Gastrocnemius medialis (tissue), 4 donors: ENCODE measurements at regions not wholly inside any gene's neighbourhood (a gene's known extent, or its start where the extent isn't known, plus 50 kb on each side); places are given as distances from the start of the nearest gene placed in this dataset.

ENCODE experiments used
- ATAC-seq, 2 donors: fragments of 150-250 bp; one replicate each; pipeline ENCODE4 v1.9.1; 2016
- DNase-seq, 2 donors: peaks; one replicate each; pipeline ENCODE4 v3.0.0-alpha.2; 2019
- H3K27ac ChIP-seq, 4 donors: fragments of 200-600 bp; sonication (generic); 1 replicate in 1 of 4; 2 replicates in 3 of 4; pipeline ENCODE4 v1.5.1; 2016 to 2018; ENCODE audit warnings: mild to moderate bottlenecking in 2 of 4, moderate library complexity in 1 of 4
- H3K27me3 ChIP-seq, 3 donors: fragments of 200-600 bp; sonication (generic) in 2 of 3; 1 replicate in 1 of 3; 2 replicates in 2 of 3; pipeline versions ENCODE4 v1.5.1 to v1.6.0; 2016 to 2019; ENCODE audit warnings: mild to moderate bottlenecking in 1 of 3, moderate library complexity in 1 of 3
- H3K36me3 ChIP-seq, 2 donors: fragments of 200-600 bp; sonication (generic) in 1 of 2; one replicate each; pipeline ENCODE4 v1.5.1; 2017 to 2018
- H3K4me1 ChIP-seq, 2 donors: fragments of 200-600 bp; sonication (generic) in 1 of 2; one replicate each; pipeline ENCODE4 v1.5.1; 2016 to 2017; ENCODE audit warnings: mild to moderate bottlenecking in 2 of 2
- H3K4me3 ChIP-seq, 4 donors: fragments of 200-600 bp; sonication (generic) in 3 of 4; 1 replicate in 1 of 4; 2 replicates in 3 of 4; pipeline ENCODE4 v1.5.1; 2016 to 2019; ENCODE audit warnings: mild to moderate bottlenecking in 2 of 4
- H3K9me3 ChIP-seq, 3 donors: fragments of 200-600 bp; sonication (generic) in 2 of 3; 1 replicate in 1 of 3; 2 replicates in 2 of 3; pipeline ENCODE4 v1.5.1; 2016 to 2019
- CTCF ChIP-seq, 5 experiments: fragments of 450-650 bp in 3 of 5; fragments of 200-600 bp in 2 of 5; sonication (generic) in 2 of 5; IDR thresholded peaks in 4 of 5; conservative IDR thresholded peaks in 1 of 5; 1 replicate in 4 of 5; 2 replicates in 1 of 5; pipeline ENCODE4 v1.5.1; 2016 to 2019; ENCODE audit warnings: antibody characterized with exemption in 5 of 5, mild to moderate bottlenecking in 3 of 5, moderate library complexity in 3 of 5
- POLR2A ChIP-seq, 2 donors: fragments of 450-650 bp; IDR thresholded peaks; one replicate each; pipeline ENCODE4 v1.6.1; 2017; ENCODE audit warnings: antibody characterized with exemption in 2 of 2, mild to moderate bottlenecking in 2 of 2, moderate library complexity in 2 of 2
- in situ Hi-C, 4 donors: fragments of 200-750 bp; cut with MboI; loops; one replicate each; pipeline versions ENCODE4 v1.15.0 to v1.8.0; 2017; ENCODE audit warnings: low sequenced_read_pairs in 4 of 4
- intact Hi-C: fragments of 100-400 bp; cut with DNase I; formaldehyde crosslinking; loops from one replicate; pipeline ENCODE4 v1.15.1; 2023; ENCODE audit warnings: low total_unique reads

GRCh38 chr20:22257912-22258311 lies 326.5 kb downstream of the FOXA2 start:
- Histone ChIP-seq H3K4me3 (no peak overlapping the region), H3K4me1 (no peaks in the 10 kb centered on the region), H3K27ac (no peak overlapping the region), H3K36me3 (no peaks in the 10 kb centered on the region), H3K9me3 (no peaks in the 10 kb centered on the region), H3K27me3 (no peaks in the 10 kb centered on the region)
- in situ Hi-C loops: loop anchor here in 1 of 4 donors (10.0 kb wide), 1 partner anchor 47 kb away; no protein-coding TSS in a partner anchor
- TF ChIP-seq POLR2A (IDR thresholded peaks at IDR 0.05): no peak
- TF ChIP-seq CTCF (IDR thresholded peaks at IDR 0.05 in 4 of 5, conservative IDR thresholded peaks at IDR 0.05 in 1 of 5): no peak
- no peak for ATAC-seq
- intact Hi-C loops: no loop called here
- DNase-seq: no peak

GRCh38 chr20:22248051-22248667 lies 336.2 kb downstream of the FOXA2 start:
- H3K4me1 ChIP-seq: no peaks in the 10 kb centered on the region
- intact Hi-C loops (loop anchor here (5.0 kb wide), 1 partner anchor 531 kb away; no protein-coding TSS in a partner anchor), in situ Hi-C loops (loop anchor here in 1 of 4 donors (10.0 to 25.0 kb wide), 2 partner anchors 63 to 136 kb away; no protein-coding TSS in a partner anchor)
- H3K9me3 ChIP-seq: no peaks in the 10 kb centered on the region
- H3K36me3 ChIP-seq: no peaks in the 10 kb centered on the region
- H3K4me3 ChIP-seq: no peak overlapping the region
- DNase-seq (no peak), ATAC-seq (no peak)
- TF ChIP-seq POLR2A (IDR thresholded peaks at IDR 0.05): no peak
- TF ChIP-seq CTCF (IDR thresholded peaks at IDR 0.05 in 4 of 5, conservative IDR thresholded peaks at IDR 0.05 in 1 of 5): peak in 1 of 5 experiments; percentile 37
- H3K27ac ChIP-seq: no peak overlapping the region
- no peaks in the 10 kb centered on the region for H3K27me3 ChIP-seq

GRCh38 chr20:22245139-22245538 lies 339.2 kb downstream of the FOXA2 start:
- H3K27ac ChIP-seq: no peak overlapping the region
- no peaks in the 10 kb centered on the region for H3K27me3 ChIP-seq
- no peaks in the 10 kb centered on the region for H3K9me3 ChIP-seq
- H3K36me3 ChIP-seq: no peaks in the 10 kb centered on the region
- no peaks in the 10 kb centered on the region for H3K4me1 ChIP-seq
- TF ChIP-seq CTCF (IDR thresholded peaks at IDR 0.05 in 4 of 5, conservative IDR thresholded peaks at IDR 0.05 in 1 of 5) (no peak), POLR2A (IDR thresholded peaks at IDR 0.05) (no peak)
- ATAC-seq (no peak), DNase-seq (no peak)
- intact Hi-C loops: loop anchor here (5.0 kb wide), 1 partner anchor 528 kb away; no protein-coding TSS in a partner anchor
- H3K4me3 ChIP-seq: no peak overlapping the region
- in situ Hi-C loops: loop anchor here in 1 of 4 donors (10.0 to 25.0 kb wide), 2 partner anchors 60 to 133 kb away; no protein-coding TSS in a partner anchor

- Histone ChIP-seq H3K27me3 (no peaks in the 10 kb centered on the region), H3K9me3 (no peaks in the 10 kb centered on the region), H3K36me3 (no peaks in the 10 kb centered on the region), H3K4me1 (no peaks in the 10 kb centered on the region), H3K4me3 (no peak overlapping the region), H3K27ac (no peak overlapping the region)
- no peak for TF ChIP-seq POLR2A (IDR thresholded peaks at IDR 0.05)
- no peak for TF ChIP-seq CTCF (IDR thresholded peaks at IDR 0.05 in 4 of 5, conservative IDR thresholded peaks at IDR 0.05 in 1 of 5)
- ATAC-seq: peak; percentile 74 to 76
- DNase-seq: peak; percentile 13 to 22
- in situ Hi-C loops: loop anchor here in 1 of 4 donors (10.0 to 25.0 kb wide), 2 partner anchors 58 to 131 kb away; no protein-coding TSS in a partner anchor
- intact Hi-C loops: no loop called here
These were observed 341.3 kb downstream of the FOXA2 start for GRCh38 chr20:22243067-22243466.
